IMR-90 (cell line): ENCODE measurements at regions not wholly inside any gene's neighbourhood (a gene's known extent, or its start where the extent isn't known, plus 50 kb on each side); places are given as distances from the start of the nearest gene placed in this dataset.
A peak's percentile ranks its signal among the peaks of the same experiment; 100 is the strongest.

Experiments used
- ATAC-seq: fragments of 200-7000 bp; cut with Tn5 transposase; 2 replicates; pipeline ENCODE4 v1.9.1; 2020; ENCODE audit warnings: low read depth, mild to moderate bottlenecking, moderate library complexity
- BruUV-seq: library from RNA; stranded (reverse); fragments of 400-500 nt; replicated peaks from 2 replicates; lab custom pipeline; 2021; lab: Mats Ljungman, UMichigan
- CTCF ChIA-PET: fragments of 300-600 bp; formaldehyde crosslinking; extraction: SDS; loops from one replicate; lab custom pipeline; 2021; ENCODE audit warnings: antibody characterized with exemption; lab: Yijun Ruan, JAX
- POLR2A ChIA-PET: fragments of 300-600 bp; sonication (Branson Sonifier 250); formaldehyde crosslinking; loops from one replicate; lab custom pipeline; 2022; ENCODE audit warnings: antibody characterized with exemption; ENCODE audit not compliant: unreplicated experiment; lab: Charles Lee
- DNase-seq: peaks from one replicate; pipeline ENCODE4 v3.0.0; 2013
- H2AFZ ChIP-seq: replicated peaks from 2 replicates; pipeline ENCODE3; 2013; ENCODE audit warnings: low read length, mild to moderate bottlenecking; ENCODE audit not compliant: poor library complexity
- H2AK5ac ChIP-seq: 2 replicates; pipeline ENCODE4 v1.6.1; 2013; ENCODE audit warnings: low read depth, low read length, inconsistent platforms
- H2AK9ac ChIP-seq: replicated peaks from 2 replicates; pipeline ENCODE3; 2013; ENCODE audit warnings: mild to moderate bottlenecking, low read depth, low read length, moderate library complexity; ENCODE audit not compliant: poor library complexity
- H2BK120ac ChIP-seq: 2 replicates; pipeline ENCODE4 v1.6.1; 2013; ENCODE audit warnings: low read depth, low read length, inconsistent platforms
- H2BK15ac ChIP-seq: 3 replicates; pipeline ENCODE4 v1.6.1; 2013; ENCODE audit warnings: low read depth, low read length, inconsistent platforms
- H2BK20ac ChIP-seq: 2 replicates; pipeline ENCODE4 v1.6.1; 2013; ENCODE audit warnings: low read depth, mild to moderate bottlenecking, inconsistent platforms, low read length, moderate library complexity
- H2BK5ac ChIP-seq: 2 replicates; pipeline ENCODE4 v1.6.1; 2013; ENCODE audit warnings: mild to moderate bottlenecking, low read depth, low read length, inconsistent platforms; ENCODE audit not compliant: poor library complexity, severe bottlenecking
- H3K14ac ChIP-seq: replicated peaks from 2 replicates; pipeline ENCODE4 v1.6.1; 2013; ENCODE audit warnings: low read depth, low read length, inconsistent platforms
- H3K18ac ChIP-seq: 2 replicates; pipeline ENCODE4 v1.6.1; 2013; ENCODE audit warnings: low read depth, low read length, control low read depth
- H3K23ac ChIP-seq: 2 replicates; pipeline ENCODE4 v1.6.1; 2013; ENCODE audit warnings: low read depth, low read length, inconsistent platforms
- H3K27ac ChIP-seq: 2 replicates; pipeline ENCODE4 v1.5.1; 2013; ENCODE audit warnings: mild to moderate bottlenecking, control low read depth, low read length; ENCODE audit not compliant: insufficient read depth
- H3K27me3 ChIP-seq: 2 replicates; pipeline ENCODE4 v1.6.1; 2013; ENCODE audit warnings: low read length; ENCODE audit not compliant: control insufficient read depth, insufficient read depth
- H3K36me3 ChIP-seq: 2 replicates; pipeline ENCODE4 v1.6.1; 2013; ENCODE audit warnings: low read length, mixed read lengths; ENCODE audit not compliant: control insufficient read depth, insufficient read depth
- H3K4ac ChIP-seq: 2 replicates; pipeline ENCODE4 v1.6.1; 2013; ENCODE audit warnings: low read depth, low read length, inconsistent platforms
- H3K4me1 ChIP-seq: 2 replicates; pipeline ENCODE4 v1.6.1; 2013; ENCODE audit warnings: low read length, mixed read lengths; ENCODE audit not compliant: control insufficient read depth, insufficient read depth
- H3K4me2 ChIP-seq: 2 replicates; pipeline ENCODE4 v1.6.1; 2013; ENCODE audit warnings: low read depth, mild to moderate bottlenecking, control low read depth, low read length, moderate library complexity
- H3K4me3 ChIP-seq: 2 replicates; pipeline ENCODE4 v1.5.1; 2013; ENCODE audit warnings: low read depth, mild to moderate bottlenecking, control low read depth, low read length, moderate library complexity; ENCODE audit not compliant: insufficient read depth
- H3K56ac ChIP-seq: 2 replicates; pipeline ENCODE4 v1.6.1; 2013; ENCODE audit warnings: low read length, inconsistent platforms; ENCODE audit not compliant: insufficient read depth; ENCODE audit errors: extremely low read depth
- H3K79me1 ChIP-seq, 2 experiments: 2 replicates each; pipeline ENCODE4 v1.6.1; 2013; ENCODE audit warnings: low read length in 2 of 2, inconsistent platforms in 1 of 2, low read depth in 1 of 2
- H3K9ac ChIP-seq: 2 replicates; pipeline ENCODE4 v1.6.1; 2013; ENCODE audit warnings: low read depth, low read length, control low read depth
- H3K9me1 ChIP-seq: 2 replicates; pipeline ENCODE4 v1.6.1; 2013; ENCODE audit warnings: low read length, inconsistent platforms; ENCODE audit not compliant: insufficient read depth
- H3K9me3 ChIP-seq: 2 replicates; pipeline ENCODE4 v1.6.1; 2013; ENCODE audit warnings: low read length; ENCODE audit not compliant: control insufficient read depth, insufficient read depth
- H4K20me1 ChIP-seq: 2 replicates; pipeline ENCODE4 v1.6.1; 2013; ENCODE audit warnings: low read length, inconsistent platforms; ENCODE audit not compliant: insufficient read depth
- H4K5ac ChIP-seq: 2 replicates; pipeline ENCODE4 v1.6.1; 2013; ENCODE audit warnings: mild to moderate bottlenecking, low read depth, low read length, control low read depth
- H4K8ac ChIP-seq, 2 experiments: 2 replicates each; pipeline ENCODE4 v1.6.1; 2013; ENCODE audit warnings: low read depth in 2 of 2, low read length in 2 of 2, control low read depth in 1 of 2, inconsistent platforms in 1 of 2
- H4K91ac ChIP-seq: 2 replicates; pipeline ENCODE4 v1.6.1; 2013; ENCODE audit warnings: low read depth, low read length, inconsistent platforms; ENCODE audit not compliant: insufficient read depth
- BHLHE40 ChIP-seq: fragments of 150-350 bp; IDR thresholded peaks from 2 replicates; pipeline ENCODE4 v1.6.1; 2016; ENCODE audit warnings: mild to moderate bottlenecking, low read depth, low read length
- CEBPB ChIP-seq: IDR thresholded peaks from 2 replicates; pipeline ENCODE4 v1.6.1; 2012; ENCODE audit warnings: low read depth, low read length, improper control_type of control experiment
- MAFK ChIP-seq: IDR thresholded peaks from 2 replicates; pipeline ENCODE4 v1.6.1; 2012; ENCODE audit warnings: low read depth, low read length, improper control_type of control experiment
- MXI1 ChIP-seq: IDR thresholded peaks from 2 replicates; pipeline ENCODE4 v1.6.1; 2012; ENCODE audit warnings: low read depth, mild to moderate bottlenecking, low read length, moderate library complexity, borderline replicate concordance
- POLR2A ChIP-seq: IDR thresholded peaks from 2 replicates; pipeline ENCODE4 v1.6.1; 2012; ENCODE audit warnings: mild to moderate bottlenecking, low read depth, low read length
- RAD21 ChIP-seq: IDR thresholded peaks from 2 replicates; pipeline ENCODE4 v1.6.1; 2012; ENCODE audit warnings: low read length, improper control_type of control experiment
- SMC3 ChIP-seq: fragments of 150-350 bp; IDR thresholded peaks from 2 replicates; pipeline ENCODE4 v1.6.1; 2016; ENCODE audit warnings: low read depth, mild to moderate bottlenecking, antibody characterized with exemption, low read length, moderate library complexity
- USF2 ChIP-seq: fragments of 150-350 bp; IDR thresholded peaks from 2 replicates; pipeline ENCODE4 v1.6.1; 2017; ENCODE audit warnings: mild to moderate bottlenecking, antibody characterized with exemption, low read length, low read depth
- WGBS, 2 experiments: methylation state at CpG; one replicate each; pipeline versions ENCODE4 v1.1.5 to v1.1.7; 2013; ENCODE audit warnings: missing lambda C conversion rate in 2 of 2; ENCODE audit not compliant: insufficient read length in 1 of 2; ENCODE audit errors: extremely low coverage in 2 of 2; 5-methylcytosine and 5-hydroxymethylcytosine counted together
- dilution Hi-C: fragments of 300-500 bp; cut with HindIII; formaldehyde crosslinking; loops from one replicate; pipeline ENCODE4 v1.14.3; 2018; ENCODE audit warnings: low sequenced_read_pairs; ENCODE audit not compliant: unreplicated experiment
- in situ Hi-C: fragments of 300-500 bp; cut with MboI; formaldehyde crosslinking; loops from 3 replicates; pipeline ENCODE4 v1.14.3; 2019; ENCODE audit warnings: low sequenced_read_pairs, inconsistent platforms, mixed read lengths
- intact Hi-C: fragments of 100-400 bp; cut with micrococcal nuclease; formaldehyde crosslinking; loops from 2 replicates; pipeline ENCODE4 v1.10.0; 2022

GRCh38 chr1:67960766-67961165, 89.7 kb downstream of the DIRAS3 start:
- Histone ChIP-seq H3K23ac (no peak overlapping the region), H2AFZ (peak overlapping the region; percentile 45), H4K20me1 (no peaks in the 10 kb centered on the region), H2BK5ac (no peak overlapping the region), H3K9me1 (0 out of 2 replicates have a peak, but pooled peaks cover 4% of the 10 kb centered on the region), H2BK20ac (no peak overlapping the region), H4K91ac (no peak overlapping the region; the same call in 1 of the 2 replicates), H3K4ac (no peak overlapping the region), H3K27ac (no peak overlapping the region), H3K9me3 (peaks cover 11% of the 10 kb centered on the region), H2BK15ac (no peak overlapping the region), H3K36me3 (no peaks in the 10 kb centered on the region), H4K8ac (no peak overlapping the region), H2AK9ac (peak overlapping the region; percentile 12), H3K14ac (no peak overlapping the region), H4K5ac (no peak overlapping the region), H3K4me2 (no peak overlapping the region), H3K4me1 (peaks cover 2% of the 10 kb centered on the region; the same call in 1 of the 2 replicates), H2AK5ac (no peak overlapping the region), H3K56ac (no peak overlapping the region), H2BK120ac (no peak overlapping the region), H3K79me1 (no peaks in the 10 kb centered on the region), H3K9ac (no peak overlapping the region), H3K27me3 (no peaks in the 10 kb centered on the region), H3K4me3 (no peak overlapping the region), H3K18ac (no peak overlapping the region)
- BruUV-seq, result no TSS peak
- CTCF ChIA-PET, result no interaction called here
- dilution Hi-C loops (no loop called here), intact Hi-C loops (no loop called here), in situ Hi-C loops (no loop called here)
- no CpG with 5 or more reads among the region's 2 CpGs for WGBS, 2 experiments
- POLR2A ChIA-PET, result no interaction called here
- TF ChIP-seq USF2 (no peak), POLR2A (no peak), MXI1 (no peak), SMC3 (no peak), BHLHE40 (no peak), CEBPB (no peak), RAD21 (no peak), MAFK (no peak)
- DNase-seq (no peak), ATAC-seq (no peak)
